ENCODE measurements at regions not wholly inside any gene's neighbourhood (a gene's known extent, or its start where the extent isn't known, plus 50 kb on each side); places are given as distances from the start of the nearest gene placed in this dataset.

DNA sequence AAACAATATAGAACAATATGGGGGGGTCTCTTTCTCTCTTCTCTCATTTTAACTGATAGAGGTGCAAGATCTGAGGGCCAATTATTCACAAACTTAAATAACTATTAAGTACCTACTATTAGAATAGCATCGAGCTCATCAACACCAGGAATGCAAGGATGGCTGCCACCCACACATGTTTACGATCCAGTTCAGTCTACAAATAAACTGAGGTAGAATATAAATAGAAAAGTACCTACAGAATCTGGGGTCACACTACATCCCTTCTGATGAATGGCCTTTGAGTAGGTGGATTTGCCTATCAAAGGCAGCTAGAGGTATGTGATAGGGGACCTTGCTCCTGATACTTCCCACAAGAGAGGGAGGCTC lies 91.8 kb upstream of the ZNF366 start:
- WGBS, 2 donors = 94 to 95% methylated on average over 2 of the region's 2 CpGs
- no peak overlapping the region for H3K4me3 ChIP-seq (ENCODE audit: low read depth, poor library complexity, severe bottlenecking)
- intact Hi-C loops (cut with DNase I; ENCODE audit: low total_unique reads) = no loop called here
- TF ChIP-seq POLR2A (IDR thresholded peaks at IDR 0.05) = no peak
- TF ChIP-seq, protein P1, sequence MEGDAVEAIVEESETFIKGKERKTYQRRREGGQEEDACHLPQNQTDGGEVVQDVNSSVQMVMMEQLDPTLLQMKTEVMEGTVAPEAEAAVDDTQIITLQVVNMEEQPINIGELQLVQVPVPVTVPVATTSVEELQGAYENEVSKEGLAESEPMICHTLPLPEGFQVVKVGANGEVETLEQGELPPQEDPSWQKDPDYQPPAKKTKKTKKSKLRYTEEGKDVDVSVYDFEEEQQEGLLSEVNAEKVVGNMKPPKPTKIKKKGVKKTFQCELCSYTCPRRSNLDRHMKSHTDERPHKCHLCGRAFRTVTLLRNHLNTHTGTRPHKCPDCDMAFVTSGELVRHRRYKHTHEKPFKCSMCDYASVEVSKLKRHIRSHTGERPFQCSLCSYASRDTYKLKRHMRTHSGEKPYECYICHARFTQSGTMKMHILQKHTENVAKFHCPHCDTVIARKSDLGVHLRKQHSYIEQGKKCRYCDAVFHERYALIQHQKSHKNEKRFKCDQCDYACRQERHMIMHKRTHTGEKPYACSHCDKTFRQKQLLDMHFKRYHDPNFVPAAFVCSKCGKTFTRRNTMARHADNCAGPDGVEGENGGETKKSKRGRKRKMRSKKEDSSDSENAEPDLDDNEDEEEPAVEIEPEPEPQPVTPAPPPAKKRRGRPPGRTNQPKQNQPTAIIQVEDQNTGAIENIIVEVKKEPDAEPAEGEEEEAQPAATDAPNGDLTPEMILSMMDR (IDR thresholded peaks at IDR 0.05) = no peak
- no peak for DNase-seq (ENCODE audit: low spot score in 2 of 2)

DNA sequence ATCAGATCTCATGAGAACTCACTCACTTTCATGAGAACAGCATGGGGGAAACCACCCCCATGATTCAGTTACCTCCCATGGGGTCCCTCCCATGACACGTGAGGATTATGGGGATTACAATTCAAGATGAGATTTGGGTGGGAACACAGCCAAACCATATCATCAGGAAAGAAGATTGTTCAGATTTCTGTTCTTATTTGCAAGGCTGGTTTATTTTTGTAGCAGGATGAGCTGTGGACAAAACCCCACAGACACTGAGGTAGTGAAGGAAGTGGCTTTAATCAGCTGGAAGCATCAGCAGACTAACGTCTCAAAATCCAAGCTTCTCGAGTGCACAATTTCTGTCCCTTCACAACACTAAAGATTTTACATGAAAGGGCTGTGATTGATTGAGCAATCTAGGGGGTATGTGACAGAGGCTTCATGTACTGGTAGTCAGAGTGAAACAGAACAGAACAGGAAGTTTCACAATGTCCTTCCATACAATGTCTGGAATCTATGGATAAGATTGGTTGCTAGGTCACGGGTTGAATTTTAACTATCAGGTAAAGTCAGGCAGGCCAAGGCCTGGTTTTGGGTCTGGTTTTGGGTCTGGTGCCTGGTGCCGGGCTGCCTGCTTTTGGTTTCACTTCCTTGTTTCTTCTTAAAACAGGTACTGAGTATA lies 91.3 kb upstream of the ZNF366 start:
- no peak for TF ChIP-seq POLR2A (IDR thresholded peaks at IDR 0.05)
- TF ChIP-seq, protein P1 (IDR thresholded peaks at IDR 0.05) = no peak
- 70 to 81% methylated on average over 5 of the region's 5 CpGs for WGBS, 2 donors
- no peak for DNase-seq (ENCODE audit: low spot score in 2 of 2)

DNA sequence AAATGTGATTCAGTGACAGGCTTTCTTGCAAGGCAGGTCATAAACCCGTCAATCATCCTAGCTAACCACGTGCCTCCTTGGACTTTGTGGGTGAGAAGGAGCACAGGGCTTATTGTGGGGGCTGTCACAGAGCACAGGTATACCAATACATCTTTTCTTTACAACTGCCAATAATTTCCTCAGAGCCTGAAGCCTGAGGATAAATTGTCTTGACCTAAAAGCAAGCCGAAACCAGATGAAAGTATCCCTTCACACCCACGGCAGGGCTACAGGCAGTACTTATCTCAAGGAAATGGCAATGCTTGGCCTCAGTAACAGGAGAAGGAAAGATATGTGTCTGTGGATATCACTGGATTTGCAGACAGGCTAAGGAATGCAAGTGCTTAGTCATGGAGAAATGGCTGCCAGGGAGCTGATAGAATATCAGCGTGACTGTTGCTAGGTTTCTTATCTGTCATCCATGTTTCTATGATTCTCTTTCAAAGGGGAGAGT lies 90.3 kb upstream of the ZNF366 start:
- intact Hi-C loops (cut with DNase I; ENCODE audit: low total_unique reads) = no loop called here
- DNase-seq (ENCODE audit: low spot score in 2 of 2) = no peak
- H3K4me3 ChIP-seq (ENCODE audit: low read depth, poor library complexity, severe bottlenecking) = no peak overlapping the region
- WGBS, 2 donors = 31 to 38% methylated on average over 5 of the region's 5 CpGs
- TF ChIP-seq, protein P1 (IDR thresholded peaks at IDR 0.05) = no peak
- no peak for TF ChIP-seq POLR2A (IDR thresholded peaks at IDR 0.05)

More for the DNA sequence above, 91.3 kb upstream of the ZNF366 start:
- no peak overlapping the region for H3K4me3 ChIP-seq (ENCODE audit: low read depth, poor library complexity, severe bottlenecking)
- intact Hi-C loops (cut with DNase I; ENCODE audit: low total_unique reads) = no loop called here

DNA sequence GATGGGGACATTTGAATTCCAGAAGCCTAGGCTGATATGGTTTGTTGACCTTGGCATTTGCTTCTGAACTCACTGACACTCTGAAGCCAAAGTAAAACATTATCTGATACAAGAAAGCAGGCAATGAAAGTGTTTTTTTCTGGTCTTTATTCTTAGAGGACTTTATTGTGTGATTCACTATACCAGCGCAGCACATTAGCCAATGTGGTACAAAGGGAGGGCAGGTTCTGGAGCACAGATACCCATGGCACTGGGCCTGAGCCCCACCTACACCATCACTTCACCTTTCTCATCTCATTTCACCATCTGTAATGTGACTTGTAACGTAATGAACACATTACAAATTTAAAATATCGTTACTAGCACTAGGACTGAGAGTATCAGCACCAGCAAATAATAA lies 89.7 kb upstream of the ZNF366 start:
- WGBS, 2 donors = 49 to 56% methylated on average over 3 of the region's 3 CpGs
- no peak overlapping the region for H3K4me3 ChIP-seq (ENCODE audit: low read depth, poor library complexity, severe bottlenecking)
- intact Hi-C loops (cut with DNase I; ENCODE audit: low total_unique reads) = no loop called here
- DNase-seq (ENCODE audit: low spot score in 2 of 2) = no peak
- TF ChIP-seq POLR2A (IDR thresholded peaks at IDR 0.05) = no peak

DNA sequence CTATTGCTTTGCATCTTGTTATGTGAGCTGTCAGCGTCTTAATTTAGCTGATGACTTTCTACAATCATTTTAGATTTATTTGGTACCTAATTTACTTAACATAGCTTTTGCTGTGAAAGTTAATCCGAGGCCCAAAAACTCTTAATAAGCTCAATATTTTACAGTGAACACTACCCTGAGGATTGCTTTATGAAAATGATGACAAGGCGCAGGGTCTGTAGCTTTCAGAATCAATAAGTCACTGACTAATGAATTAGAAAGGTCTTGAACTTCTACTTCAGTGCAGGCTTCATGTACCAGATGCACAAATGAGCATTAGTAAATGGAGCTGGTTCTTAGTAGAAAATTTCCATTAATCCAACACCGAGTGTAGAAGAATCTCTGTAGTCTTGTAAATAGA lies 81.4 kb upstream of the ZNF366 start:
- TF ChIP-seq, protein P1 (IDR thresholded peaks at IDR 0.05) = no peak
- TF ChIP-seq POLR2A (IDR thresholded peaks at IDR 0.05) = no peak
- DNase-seq (ENCODE audit: low spot score in 2 of 2) = no peak
- intact Hi-C loops (cut with DNase I; ENCODE audit: low total_unique reads) = no loop called here
- no peak overlapping the region for H3K4me3 ChIP-seq (ENCODE audit: low read depth, poor library complexity, severe bottlenecking)
- WGBS, 2 donors = 88 to 92% methylated on average over 4 of the region's 4 CpGs

DNA sequence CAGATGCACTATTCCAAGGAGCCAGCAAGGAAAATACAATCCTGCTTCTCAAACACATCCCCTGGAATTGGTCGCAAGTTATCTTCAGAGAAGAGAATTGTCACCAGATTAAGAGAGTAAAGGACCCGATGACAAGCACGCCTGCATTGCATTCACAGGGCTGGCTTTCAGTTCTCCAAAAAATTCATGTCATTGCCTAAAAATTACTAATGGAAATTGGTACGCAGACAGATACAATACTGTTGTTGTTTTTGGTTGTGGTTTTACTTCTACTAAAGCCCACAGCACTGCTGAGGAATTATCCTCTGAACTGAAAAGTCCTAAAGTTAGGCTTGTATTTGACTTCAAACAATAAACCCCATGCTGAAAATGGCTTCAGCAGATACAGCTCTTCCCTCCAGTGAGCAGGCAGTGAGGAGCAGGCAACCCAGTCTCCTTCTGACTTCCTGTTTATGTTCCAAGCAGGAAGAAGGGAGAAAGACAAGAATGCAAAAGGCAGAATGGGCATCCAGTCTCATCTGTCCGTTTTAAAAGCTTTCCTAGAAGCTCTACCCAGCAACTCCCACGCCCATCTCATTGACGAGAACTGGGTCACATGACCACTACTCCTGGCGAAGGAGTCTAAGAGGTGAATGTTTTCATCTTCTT lies 80.6 kb upstream of the ZNF366 start:
- intact Hi-C loops (cut with DNase I; ENCODE audit: low total_unique reads) = no loop called here
- H3K4me3 ChIP-seq (ENCODE audit: low read depth, poor library complexity, severe bottlenecking) = no peak overlapping the region
- no peak for DNase-seq (ENCODE audit: low spot score in 2 of 2)
- TF ChIP-seq, protein P1 (IDR thresholded peaks at IDR 0.05) = no peak
- TF ChIP-seq POLR2A (IDR thresholded peaks at IDR 0.05) = no peak
- WGBS, 2 donors = 72 to 73% methylated on average over 8 of the region's 8 CpGs

Data from lower leg skin (tissue), 4 donors.